Chondrocyte (in vitro differentiated cells): ENCODE measurements at regions not wholly inside any gene's neighbourhood (a gene's known extent, or its start where the extent isn't known, plus 50 kb on each side); places are given as distances from the start of the nearest gene placed in this dataset.
"Not testable (repeated sequence)": the region's sequence is repeated elsewhere in the genome, so short reads cannot be mapped to it uniquely, and the experiment has no call there.

Experiments
- DNase-seq: peaks from one replicate; pipeline ENCODE4 v3.0.0; 2021; ENCODE audit warnings: mixed read lengths, low spot score
- H3K27ac Mint-ChIP-seq: one replicate; pipeline ENCODE4 v1.8.0; 2021; ENCODE audit warnings: mild to moderate bottlenecking, moderate library complexity, mixed read lengths; ENCODE audit not compliant: unreplicated experiment
- H3K27me3 Mint-ChIP-seq: 2 replicates; pipeline ENCODE4 v1.8.0; 2021; ENCODE audit warnings: low read depth, mixed read lengths
- H3K36me3 Mint-ChIP-seq: 2 replicates; pipeline ENCODE4 v1.8.0; 2021; ENCODE audit warnings: low read depth, mixed read lengths
- H3K4me1 Mint-ChIP-seq: 2 replicates; pipeline ENCODE4 v1.8.0; 2021; ENCODE audit warnings: low read depth, mild to moderate bottlenecking, mixed read lengths
- H3K4me3 Mint-ChIP-seq: one replicate; pipeline ENCODE4 v1.8.0; 2021; ENCODE audit warnings: mild to moderate bottlenecking, moderate library complexity, mixed read lengths; ENCODE audit not compliant: unreplicated experiment
- H3K9me3 Mint-ChIP-seq: 2 replicates; pipeline ENCODE4 v1.8.0; 2021; ENCODE audit warnings: low read depth, mixed read lengths
- CTCF ChIP-seq: fragments of 200-600 bp; sonication (generic); IDR thresholded peaks from 2 replicates; pipeline ENCODE4 v1.5.0; 2021; ENCODE audit warnings: antibody characterized with exemption, mild to moderate bottlenecking, moderate library complexity

GRCh38 chr3:90136456-90137191 is 1029.2 kb downstream of the EPHA3 start:
- no peaks in the 10 kb centered on the region for H3K36me3 Mint-ChIP-seq
- H3K9me3 Mint-ChIP-seq: no peaks in the 10 kb centered on the region

GRCh38 chr3:90145094-90145860 is 1037.9 kb downstream of the EPHA3 start:
- no peak for TF ChIP-seq CTCF
- peaks cover 10% of the 10 kb centered on the region for H3K27me3 Mint-ChIP-seq
- no peak overlapping the region for H3K27ac Mint-ChIP-seq
- no peaks in the 10 kb centered on the region for H3K9me3 Mint-ChIP-seq
- peaks cover 3% of the 10 kb centered on the region for H3K4me1 Mint-ChIP-seq
- no peak for DNase-seq
- no peaks in the 10 kb centered on the region for H3K36me3 Mint-ChIP-seq
- no peak overlapping the region for H3K4me3 Mint-ChIP-seq

More at GRCh38 chr3:90136456-90137191, 1029.2 kb downstream of the EPHA3 start:
- H3K27ac Mint-ChIP-seq: no peak overlapping the region
- TF ChIP-seq CTCF: no peak
- peaks cover 4% of the 10 kb centered on the region for H3K4me1 Mint-ChIP-seq
- peaks cover 19% of the 10 kb centered on the region for H3K27me3 Mint-ChIP-seq
- no peak overlapping the region for H3K4me3 Mint-ChIP-seq
- DNase-seq: no peak

GRCh38 chr3:90180096-90180495 is 1072.7 kb downstream of the EPHA3 start:
- no peaks in the 10 kb centered on the region for H3K36me3 Mint-ChIP-seq

GRCh38 chr3:90180543-90180942 is 1073.1 kb downstream of the EPHA3 start:
- peaks cover 13% of the 10 kb centered on the region for H3K27me3 Mint-ChIP-seq
- H3K4me1 Mint-ChIP-seq: peaks cover 9% of the 10 kb centered on the region
- H3K36me3 Mint-ChIP-seq: no peaks in the 10 kb centered on the region
- TF ChIP-seq CTCF: no peak
- H3K9me3 Mint-ChIP-seq: no peaks in the 10 kb centered on the region
- H3K27ac Mint-ChIP-seq: no peak overlapping the region
- H3K4me3 Mint-ChIP-seq: no peak overlapping the region
- no peak for DNase-seq

More at GRCh38 chr3:90180096-90180495, 1072.7 kb downstream of the EPHA3 start:
- no peaks in the 10 kb centered on the region for H3K9me3 Mint-ChIP-seq
- no peak for DNase-seq
- no peak overlapping the region for H3K27ac Mint-ChIP-seq
- H3K27me3 Mint-ChIP-seq: peaks cover 13% of the 10 kb centered on the region
- peaks cover 9% of the 10 kb centered on the region for H3K4me1 Mint-ChIP-seq
- H3K4me3 Mint-ChIP-seq: no peak overlapping the region
- TF ChIP-seq CTCF: no peak

GRCh38 chr3:90182291-90182976 is 1075.0 kb downstream of the EPHA3 start:
- peak overlapping the region; percentile 72 for H3K4me3 Mint-ChIP-seq
- not testable (repeated sequence) for H3K36me3 Mint-ChIP-seq, H3K4me1 Mint-ChIP-seq, H3K9me3 Mint-ChIP-seq, DNase-seq, H3K27ac Mint-ChIP-seq
- peak; percentile 80 for TF ChIP-seq CTCF
- peaks cover 13% of the 10 kb centered on the region for H3K27me3 Mint-ChIP-seq
